HepG2 (cell line): ENCODE measurements at regions not wholly inside any gene's neighbourhood (a gene's known extent, or its start where the extent isn't known, plus 50 kb on each side); places are given as distances from the start of the nearest gene placed in this dataset.

Experiments
- CREB3 ChIP-seq: sonication (generic); formaldehyde crosslinking; IDR thresholded peaks from 2 replicates; pipeline ENCODE4 v1.5.0; 2020; ENCODE audit warnings: missing genetic modification reagents
- EEA1 ChIP-seq: sonication (generic); formaldehyde crosslinking; IDR thresholded peaks from 2 replicates; pipeline ENCODE4 v1.5.1; 2020; ENCODE audit warnings: mild to moderate bottlenecking, missing genetic modification reagents, borderline replicate concordance
- EP300 ChIP-seq, 3 experiments: sonication (generic) in 1 of 3; formaldehyde crosslinking in 1 of 3; IDR thresholded peaks; 2 replicates each; pipeline versions ENCODE4 v1.5.1 to v1.6.1; 2011 to 2020; ENCODE audit warnings: low read depth in 2 of 3, low read length in 2 of 3, borderline replicate concordance in 1 of 3, improper control_type of control experiment in 1 of 3, mild to moderate bottlenecking in 1 of 3, missing genetic modification reagents in 1 of 3, moderate library complexity in 1 of 3
- KDM6A ChIP-seq: IDR thresholded peaks from 2 replicates; pipeline ENCODE4 v1.6.1; 2016; ENCODE audit warnings: low read depth
- LCORL ChIP-seq, 2 experiments: fragments of 450-650 bp in 1 of 2; sonication (generic) in 1 of 2; formaldehyde crosslinking in 1 of 2; IDR thresholded peaks; 2 replicates each; pipeline versions ENCODE4 v1.5.0 to v1.6.1; 2017 to 2020; ENCODE audit warnings: antibody characterized with exemption in 1 of 2, missing genetic modification reagents in 1 of 2
- MNT ChIP-seq: fragments of 450-650 bp; IDR thresholded peaks from 2 replicates; pipeline ENCODE4 v1.6.1; 2016
- NFATC3 ChIP-seq: sonication (generic); formaldehyde crosslinking; IDR thresholded peaks from 2 replicates; pipeline ENCODE4 v1.5.1; 2020; ENCODE audit warnings: mild to moderate bottlenecking, missing genetic modification reagents
- NR2F6 ChIP-seq, 2 experiments: IDR thresholded peaks; 2 replicates each; pipeline ENCODE4 v1.6.1; 2016; ENCODE audit warnings: antibody characterized with exemption in 1 of 2, mild to moderate bottlenecking in 1 of 2
- SOX6 ChIP-seq, 2 experiments: fragments of 450-650 bp in 1 of 2; sonication (generic) in 1 of 2; formaldehyde crosslinking in 1 of 2; IDR thresholded peaks; 2 replicates each; pipeline versions ENCODE4 v1.4.0 to v1.6.1; 2017 to 2020; ENCODE audit warnings: antibody characterized with exemption in 1 of 2, mild to moderate bottlenecking in 1 of 2, missing genetic modification reagents in 1 of 2
- SPEN ChIP-seq: sonication (generic); formaldehyde crosslinking; IDR thresholded peaks from 2 replicates; pipeline ENCODE4 v1.5.1; 2020; ENCODE audit warnings: low read depth, mild to moderate bottlenecking, missing genetic modification reagents
- TIGD3 ChIP-seq: sonication (generic); formaldehyde crosslinking; IDR thresholded peaks from 2 replicates; pipeline ENCODE4 v1.5.1; 2020; ENCODE audit warnings: mild to moderate bottlenecking, missing genetic modification reagents, borderline replicate concordance
- ZBTB37 ChIP-seq: sonication (generic); formaldehyde crosslinking; IDR thresholded peaks from 2 replicates; pipeline ENCODE4 v1.4.0; 2020; ENCODE audit warnings: mild to moderate bottlenecking, missing genetic modification reagents
- ZNF280D ChIP-seq: sonication (generic); formaldehyde crosslinking; IDR thresholded peaks from 2 replicates; pipeline ENCODE4 v1.5.1; 2020; ENCODE audit warnings: mild to moderate bottlenecking, missing genetic modification reagents
- ZNF34 ChIP-seq: sonication (generic); formaldehyde crosslinking; IDR thresholded peaks from 2 replicates; pipeline ENCODE4 v1.4.0; 2020; ENCODE audit warnings: mild to moderate bottlenecking, missing genetic modification reagents, borderline replicate concordance
- ZNF503 ChIP-seq: sonication (generic); formaldehyde crosslinking; IDR thresholded peaks from 2 replicates; pipeline ENCODE4 v1.4.0; 2020; ENCODE audit warnings: missing genetic modification reagents
- ZNF775 ChIP-seq: sonication (generic); formaldehyde crosslinking; IDR thresholded peaks from 2 replicates; pipeline ENCODE4 v1.4.0; 2020; ENCODE audit warnings: missing genetic modification reagents, mild to moderate bottlenecking, moderate library complexity, borderline replicate concordance

DNA sequence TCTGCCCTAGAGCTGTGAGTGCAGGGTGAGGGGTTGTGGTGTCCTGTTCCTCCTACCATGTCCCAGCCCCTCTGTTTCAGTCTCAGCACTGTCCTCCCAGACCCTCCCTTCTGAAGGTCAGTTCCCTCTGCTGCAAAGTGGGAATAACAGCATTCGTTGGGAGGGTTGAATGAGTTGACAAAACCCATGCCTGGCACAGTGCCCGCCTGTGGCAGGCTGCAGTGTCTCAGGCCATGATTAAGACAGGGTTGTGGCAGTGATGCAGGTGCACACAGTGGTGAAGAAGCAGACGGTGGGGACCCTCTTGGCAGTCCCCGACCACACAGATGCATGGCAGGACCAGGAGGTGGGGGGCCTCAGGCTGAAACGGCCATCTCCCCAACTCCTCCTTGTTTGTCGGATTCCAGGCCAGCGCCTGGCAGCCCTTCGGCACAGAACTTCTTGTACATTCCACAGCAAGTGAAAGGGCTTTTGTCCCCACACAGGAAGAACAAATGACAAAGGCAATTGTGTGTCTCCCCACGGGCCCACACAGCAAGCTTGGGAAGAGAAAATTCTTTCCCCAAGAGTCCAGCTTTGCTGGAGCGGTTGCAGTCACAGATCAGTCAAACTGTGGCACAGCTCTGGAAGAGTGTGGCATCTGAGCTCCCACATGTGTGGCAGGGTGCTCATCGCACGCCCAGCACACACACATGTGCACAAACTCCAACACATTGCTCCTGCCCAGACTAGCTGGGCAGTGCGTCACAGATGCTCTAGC is 58.1 kb upstream of the EPCAM start (continued):
- TF ChIP-seq MNT = no peak
- no peak for TF ChIP-seq ZNF34 (CRISPR knock-in tag)
- TF ChIP-seq ZNF280D (CRISPR knock-in tag) = no peak
- TF ChIP-seq CREB3 = no peak
- no peak for TF ChIP-seq LCORL (IDR thresholded peaks at IDR 0.05)
- TF ChIP-seq LCORL (CRISPR knock-in tag; IDR thresholded peaks at IDR 0.05) = no peak
- TF ChIP-seq SOX6 (IDR thresholded peaks at IDR 0.05) = no peak
- peak; percentile 52; the same call in 1 of the 2 replicates for TF ChIP-seq SOX6 (CRISPR knock-in tag; IDR thresholded peaks at IDR 0.05)
- TF ChIP-seq KDM6A = no peak
- no peak for TF ChIP-seq ZNF503
- TF ChIP-seq TIGD3 (CRISPR knock-in tag) = no peak
- TF ChIP-seq ZBTB37 (CRISPR knock-in tag) = no peak
- TF ChIP-seq ZNF775 (CRISPR knock-in tag) = no peak
- TF ChIP-seq EEA1 = peak; percentile 60; the same call in 1 of the 2 replicates
- TF ChIP-seq SPEN (CRISPR knock-in tag) = no peak
- TF ChIP-seq NR2F6 (IDR thresholded peaks at IDR 0.05) = no peak
- TF ChIP-seq NR2F6 (CRISPR knock-in tag; IDR thresholded peaks at IDR 0.05) = no peak
- no peak for TF ChIP-seq NFATC3
- peak in 1 of 2 experiments; percentile 37; a peak in 1 of 4 replicates for TF ChIP-seq EP300 (IDR thresholded peaks at IDR 0.05; ENCODE audit: low read depth in 2 of 2, low read length in 2 of 2)
- no peak for TF ChIP-seq EP300 (CRISPR knock-in tag; IDR thresholded peaks at IDR 0.05; ENCODE audit: borderline replicate concordance)
